Aorta (tissue), 5 donors: ENCODE measurements at regions not wholly inside any gene's neighbourhood (a gene's known extent, or its start where the extent isn't known, plus 50 kb on each side); places are given as distances from the start of the nearest gene placed in this dataset.
"Not testable (repeated sequence)": the region's sequence is repeated elsewhere in the genome, so short reads cannot be mapped to it uniquely, and the experiment has no call there.

Experiments used
- ATAC-seq: fragments of 200-7000 bp; cut with Tn5 transposase; one replicate; pipeline ENCODE4 v1.9.1; 2022; ENCODE audit warnings: moderate library complexity; ENCODE audit not compliant: low FRiP score
- DNase-seq, 2 donors: peaks; one replicate each; pipeline ENCODE4 v3.0.0-alpha.2; 2020
- H3K27ac ChIP-seq, 2 donors: one replicate each; pipeline ENCODE4 v1.5.1; 2013; ENCODE audit warnings: low read length in 2 of 2, mild to moderate bottlenecking in 2 of 2, moderate library complexity in 2 of 2, control low read depth in 1 of 2, inconsistent platforms in 1 of 2, low read depth in 1 of 2
- H3K27me3 ChIP-seq, 2 donors: one replicate each; pipeline ENCODE4 v1.6.1; 2013; ENCODE audit warnings: control low read depth in 1 of 2, low read length in 1 of 2, mild to moderate bottlenecking in 1 of 2, moderate library complexity in 1 of 2; ENCODE audit not compliant: insufficient read depth in 2 of 2, control insufficient read depth in 1 of 2
- H3K36me3 ChIP-seq, 2 donors: one replicate each; pipeline ENCODE4 v1.6.1; 2013; ENCODE audit warnings: control low read depth in 1 of 2, low read length in 1 of 2, mild to moderate bottlenecking in 1 of 2; ENCODE audit not compliant: insufficient read depth in 2 of 2, control insufficient read depth in 1 of 2
- H3K4me1 ChIP-seq, 2 donors: one replicate each; pipeline ENCODE4 v1.6.1; 2013; ENCODE audit warnings: low read length in 2 of 2, control low read depth in 1 of 2, mild to moderate bottlenecking in 1 of 2, moderate library complexity in 1 of 2; ENCODE audit not compliant: insufficient read depth in 2 of 2, control insufficient read depth in 1 of 2
- H3K4me3 ChIP-seq, 2 donors: one replicate each; pipeline ENCODE4 v1.5.1; 2013; ENCODE audit warnings: low read length in 2 of 2, control low read depth in 1 of 2, mild to moderate bottlenecking in 1 of 2
- H3K9me3 ChIP-seq: one replicate; pipeline ENCODE4 v1.6.1; 2013; ENCODE audit warnings: mild to moderate bottlenecking, low read length; ENCODE audit not compliant: control insufficient read depth
- WGBS, 2 donors: extraction: QIAGEN DNeasy Blood & Tissue Kit; methylation state at CpG; one replicate each; pipeline ENCODE4 v1.1.7; 2013; 5-methylcytosine and 5-hydroxymethylcytosine counted together
- intact Hi-C, 2 donors: fragments of 100-400 bp; cut with DNase I; formaldehyde crosslinking; loops; one replicate each; pipeline versions ENCODE4 v1.14.2 to v1.15.0; 2022
- donor health status: healthy with polysubstance abuse.
- donor health status: Bipolar disorder and iron deficiency.
- donor health status: DM: no; HTN: no; CAD: no.
- donor health status: DM: no; HTN: no; CAD: no.
- donor health status: DM: yes; HTN: yes; CAD: no.

- 93 to 98% methylated on average over 24 of the region's 24 CpGs for WGBS, 2 donors
- Histone ChIP-seq H3K36me3 (no peaks in the 10 kb centered on the region), H3K27me3 (no peaks in the 10 kb centered on the region), H3K4me1 (no peaks in the 10 kb centered on the region), H3K9me3 (no peaks in the 10 kb centered on the region), H3K27ac (no peak overlapping the region), H3K4me3 (no peak overlapping the region)
- intact Hi-C loops = no loop called here
- no peak for ATAC-seq
- DNase-seq = peak; percentile 21 to 44
Measured at GRCh38 chr20:58575776-58576602, 60.8 kb upstream of the APCDD1L start.

DNA sequence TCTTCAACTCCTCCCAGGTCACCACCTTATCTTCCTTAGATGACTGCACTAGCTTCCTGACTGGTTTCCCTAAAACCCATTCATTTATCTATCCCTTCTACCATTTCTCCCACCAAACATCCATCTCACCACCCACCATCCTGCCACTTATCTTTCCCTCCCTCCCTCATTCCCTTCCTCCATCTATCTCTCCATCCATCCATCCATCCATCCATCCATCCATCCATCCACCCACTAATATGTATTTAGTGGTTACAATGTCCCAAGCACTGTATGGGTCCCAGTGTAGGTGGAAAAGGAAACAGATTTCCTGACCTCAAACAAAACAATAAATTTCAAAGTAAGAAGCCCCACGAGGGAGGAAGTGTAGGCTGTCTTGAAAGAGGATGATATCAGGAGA, 59.3 kb upstream of the APCDD1L start:
- DNase-seq (no peak), ATAC-seq (no peak)
- Histone ChIP-seq H3K9me3 (no peaks in the 10 kb centered on the region), H3K27me3 (no peaks in the 10 kb centered on the region), H3K36me3 (no peaks in the 10 kb centered on the region), H3K4me3 (no peak overlapping the region), H3K4me1 (no peaks in the 10 kb centered on the region), H3K27ac (no peak overlapping the region)
- intact Hi-C loops = loop anchor here in 1 of 2 donors (5.0 kb wide), 1 partner anchor 62 kb away; no protein-coding TSS in a partner anchor
- 85 to 87% methylated on average over 1 of the region's 1 CpG for WGBS, 2 donors

DNA sequence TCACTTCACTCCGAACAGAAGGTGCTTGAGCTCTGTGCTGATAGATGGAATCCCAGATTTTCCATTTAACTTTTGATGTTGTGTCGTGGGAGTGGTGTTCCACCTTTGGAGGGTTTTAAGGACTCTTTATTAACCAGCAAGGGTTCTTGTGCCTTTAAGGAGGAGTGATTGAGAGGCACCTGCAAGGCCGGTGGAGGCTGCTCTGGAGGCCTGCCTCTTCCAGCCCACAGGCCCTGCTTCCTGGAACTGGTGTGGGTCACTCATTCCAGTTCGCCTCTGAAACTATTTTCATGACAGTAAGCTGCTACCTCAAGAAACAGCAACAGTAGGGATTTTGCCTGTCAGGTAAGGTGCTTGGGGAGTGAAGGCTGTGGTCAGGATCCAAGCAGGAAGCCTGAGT, 58.8 kb upstream of the APCDD1L start:
- WGBS, 2 donors = 96 to 97% methylated on average over 4 of the region's 4 CpGs
- no peaks in the 10 kb centered on the region for H3K4me1 ChIP-seq
- no peaks in the 10 kb centered on the region for H3K9me3 ChIP-seq
- no peaks in the 10 kb centered on the region for H3K36me3 ChIP-seq
- intact Hi-C loops = loop anchor here in 1 of 2 donors (2.0 to 5.0 kb wide), 2 partner anchors 39 to 62 kb away; no protein-coding TSS in a partner anchor
- DNase-seq = peak in 1 of 2 donors; percentile 2
- no peak for ATAC-seq
- H3K4me3 ChIP-seq = no peak overlapping the region
- H3K27ac ChIP-seq = no peak overlapping the region
- H3K27me3 ChIP-seq = no peaks in the 10 kb centered on the region

GRCh38 chr20:58573257-58573656, 58.1 kb upstream of the APCDD1L start:
- no peak overlapping the region for H3K27ac ChIP-seq
- intact Hi-C loops = loop anchor here in 1 of 2 donors (2.0 to 5.0 kb wide), 2 partner anchors 40 to 61 kb away; no protein-coding TSS in a partner anchor
- WGBS, 2 donors = 93 to 95% methylated on average over 9 of the region's 9 CpGs
- no peaks in the 10 kb centered on the region for H3K36me3 ChIP-seq
- H3K9me3 ChIP-seq = no peaks in the 10 kb centered on the region
- no peak overlapping the region for H3K4me3 ChIP-seq
- no peaks in the 10 kb centered on the region for H3K27me3 ChIP-seq
- no peak for ATAC-seq
- peak in 1 of 2 donors; percentile 11 for DNase-seq
- H3K4me1 ChIP-seq = no peaks in the 10 kb centered on the region

- not testable (repeated sequence) for H3K4me1 ChIP-seq, H3K9me3 ChIP-seq
- 7 to 20% methylated on average over 4 of the region's 4 CpGs for WGBS, 2 donors
Measured at GRCh38 chr20:58572428-58572763, 57.2 kb upstream of the APCDD1L start.

GRCh38 chr20:58571693-58572427, 56.7 kb upstream of the APCDD1L start:
- no peaks in the 10 kb centered on the region for H3K36me3 ChIP-seq
- WGBS, 2 donors = 12% methylated on average over 16 of the region's 16 CpGs
- no peak for ATAC-seq
- H3K4me3 ChIP-seq = no peak overlapping the region
- H3K9me3 ChIP-seq = no peaks in the 10 kb centered on the region
- no peaks in the 10 kb centered on the region for H3K27me3 ChIP-seq
- no peaks in the 10 kb centered on the region for H3K4me1 ChIP-seq
- H3K27ac ChIP-seq = peak overlapping the region; percentile 40 to 72
- intact Hi-C loops = loop anchor here in 1 of 2 donors (2.0 to 5.0 kb wide), 3 partner anchors 41 to 79 kb away; partner anchors contain the start of gene STX16
- DNase-seq = peak in 1 of 2 donors; percentile 63

More at GRCh38 chr20:58572428-58572763, 57.2 kb upstream of the APCDD1L start:
- ATAC-seq, DNase-seq, H3K4me3 ChIP-seq, H3K36me3 ChIP-seq, H3K27me3 ChIP-seq: not testable (repeated sequence)
- intact Hi-C loops = loop anchor here in 1 of 2 donors (2.0 to 5.0 kb wide), 2 partner anchors 40 to 60 kb away; no protein-coding TSS in a partner anchor
- H3K27ac ChIP-seq = peak overlapping the region; percentile 4 to 40

DNA sequence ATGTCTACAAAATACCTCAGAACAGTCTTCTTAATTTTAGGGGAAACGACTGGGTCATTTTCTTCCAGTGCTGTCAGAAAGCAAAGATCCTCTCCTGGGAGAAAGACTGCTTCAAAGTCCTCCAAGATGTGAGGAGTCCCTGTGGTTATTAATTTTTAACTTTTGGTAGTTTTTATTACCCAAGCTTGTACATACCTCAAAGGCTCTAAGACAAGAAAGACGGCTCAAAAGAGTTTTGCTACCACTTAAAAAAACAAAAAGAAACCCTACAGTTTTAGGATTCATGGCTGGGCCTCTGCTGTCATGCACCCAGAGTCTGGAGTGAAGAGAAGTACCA, 56.1 kb upstream of the APCDD1L start:
- H3K27ac ChIP-seq = no peak overlapping the region
- no peaks in the 10 kb centered on the region for H3K36me3 ChIP-seq
- no peak overlapping the region for H3K4me3 ChIP-seq
- DNase-seq (no peak), ATAC-seq (no peak)
- no peaks in the 10 kb centered on the region for H3K9me3 ChIP-seq
- H3K27me3 ChIP-seq = no peaks in the 10 kb centered on the region
- intact Hi-C loops = loop anchor here in 1 of 2 donors (2.0 to 5.0 kb wide), 2 partner anchors 59 to 79 kb away; partner anchors contain the start of gene STX16
- 55 to 58% methylated on average over 2 of the region's 2 CpGs for WGBS, 2 donors
- H3K4me1 ChIP-seq = no peaks in the 10 kb centered on the region

DNA sequence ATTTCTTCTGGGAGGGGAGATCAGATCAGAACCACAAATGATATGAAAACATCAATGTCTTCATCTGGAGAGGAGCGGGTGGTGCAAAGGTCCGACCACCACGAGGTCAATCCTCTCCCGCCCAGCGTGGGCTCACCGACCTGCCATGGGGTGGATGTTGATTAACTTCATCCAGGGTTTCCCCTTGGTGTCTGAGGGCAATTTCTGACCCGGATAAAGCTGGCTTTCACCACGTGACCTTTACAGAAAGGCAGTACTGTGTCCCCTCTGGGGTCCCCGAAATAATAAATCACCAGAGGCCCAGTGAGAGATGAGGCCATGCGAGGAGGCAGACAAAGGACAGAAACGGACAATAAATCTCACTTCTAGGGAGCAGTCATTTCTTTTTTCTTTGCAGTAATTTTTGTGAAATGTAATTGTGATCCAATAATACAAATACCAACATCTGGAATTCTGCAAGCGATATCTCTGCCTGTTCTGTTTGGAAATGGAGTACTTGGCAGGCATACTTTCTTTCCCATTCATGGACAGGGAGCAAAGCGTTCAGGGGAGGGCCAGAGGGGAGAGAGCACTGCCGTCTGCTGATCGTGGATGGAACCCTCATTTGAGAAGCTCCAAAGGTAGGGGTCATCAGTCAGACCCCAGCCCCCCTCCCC, 55.1 kb upstream of the APCDD1L start:
- ATAC-seq = no peak
- peak in 1 of 2 donors; percentile 55 for DNase-seq
- Histone ChIP-seq H3K4me3 (no peak overlapping the region), H3K36me3 (no peaks in the 10 kb centered on the region), H3K4me1 (no peaks in the 10 kb centered on the region), H3K27me3 (no peaks in the 10 kb centered on the region), H3K27ac (no peak overlapping the region), H3K9me3 (no peaks in the 10 kb centered on the region)
- intact Hi-C loops = loop anchor here in 1 of 2 donors (2.0 to 5.0 kb wide), 2 partner anchors 58 to 80 kb away; partner anchors contain the start of gene STX16
- WGBS, 2 donors = 47 to 54% methylated on average over 15 of the region's 15 CpGs
